HG03097 (cell line): ENCODE measurements at regions not wholly inside any gene's neighbourhood (a gene's known extent, or its start where the extent isn't known, plus 50 kb on each side); places are given as distances from the start of the nearest gene placed in this dataset.
A peak's percentile ranks its signal among the peaks of the same experiment; 100 is the strongest.
"Not testable (repeated sequence)": the region's sequence is repeated elsewhere in the genome, so short reads cannot be mapped to it uniquely, and the experiment has no call there.

Source experiments
- ATAC-seq: cut with Tn5 transposase; IDR thresholded peaks from one replicate; pipeline ENCODE4 v1.9.1; 2021; ENCODE audit not compliant: unreplicated experiment, low FRiP score

GRCh38 chr9:104980039-104980654, 52.2 kb upstream of the ABCA1 start:
- ATAC-seq: no peak

DNA sequence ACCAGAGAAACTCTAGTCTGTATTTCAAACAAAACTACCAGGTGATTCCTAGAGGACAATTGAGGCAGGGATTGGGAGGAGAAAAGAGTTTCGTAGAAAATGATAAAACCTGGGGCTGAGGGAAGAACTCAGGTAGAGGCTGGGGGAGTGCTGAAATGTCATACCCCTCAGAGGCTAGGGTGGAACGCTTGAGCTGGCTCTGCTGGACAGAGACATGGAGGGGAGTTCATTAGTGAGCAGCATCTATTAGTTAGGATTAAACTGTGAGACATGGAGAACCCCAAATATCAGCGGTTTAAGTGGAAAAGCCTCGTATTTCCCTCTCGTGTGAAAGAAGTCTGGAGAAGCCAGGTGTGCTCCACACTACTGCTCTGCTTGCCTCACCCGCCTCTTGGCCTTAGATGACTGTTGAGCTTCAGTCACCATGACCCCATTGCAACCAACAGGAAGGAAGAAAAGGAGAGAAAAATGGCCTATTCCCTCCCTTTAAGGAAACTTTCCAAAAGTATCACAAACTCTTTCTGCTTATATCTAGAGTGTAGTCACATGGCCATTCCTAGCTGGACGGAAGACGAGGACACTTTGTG, 53.7 kb upstream of the ABCA1 start:
- ATAC-seq: no peak

- no peak for ATAC-seq
These were observed 54.6 kb upstream of the ABCA1 start for GRCh38 chr9:104982543-104982942.

GRCh38 chr9:104983491-104983890, 55.5 kb upstream of the ABCA1 start:
- ATAC-seq: no peak

- ATAC-seq: no peak
These were observed 56.2 kb upstream of the ABCA1 start for GRCh38 chr9:104984121-104984520.

GRCh38 chr9:104984542-104984941, 56.6 kb upstream of the ABCA1 start:
- ATAC-seq: no peak

GRCh38 chr9:104984948-104985347, 57.0 kb upstream of the ABCA1 start:
- ATAC-seq: no peak

DNA sequence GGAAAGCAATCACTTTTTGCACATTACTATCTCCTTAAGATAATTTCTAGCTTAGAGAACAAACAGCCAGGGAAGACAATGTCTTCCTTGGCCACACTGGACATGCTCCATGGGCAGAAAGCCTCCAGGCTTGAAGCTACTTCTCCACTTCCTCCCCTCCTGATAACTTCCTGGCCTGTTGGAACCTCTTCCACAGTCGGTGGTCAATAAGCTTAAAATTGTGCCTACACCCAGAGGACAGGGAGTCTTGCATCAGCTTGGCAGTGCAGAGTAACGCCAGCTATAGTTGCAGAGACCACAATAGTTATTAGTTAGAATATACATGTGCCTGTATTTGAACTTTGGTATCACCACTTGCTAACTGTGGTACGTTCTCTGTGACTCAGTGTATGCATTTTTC, 58.1 kb upstream of the ABCA1 start:
- no peak for ATAC-seq

DNA sequence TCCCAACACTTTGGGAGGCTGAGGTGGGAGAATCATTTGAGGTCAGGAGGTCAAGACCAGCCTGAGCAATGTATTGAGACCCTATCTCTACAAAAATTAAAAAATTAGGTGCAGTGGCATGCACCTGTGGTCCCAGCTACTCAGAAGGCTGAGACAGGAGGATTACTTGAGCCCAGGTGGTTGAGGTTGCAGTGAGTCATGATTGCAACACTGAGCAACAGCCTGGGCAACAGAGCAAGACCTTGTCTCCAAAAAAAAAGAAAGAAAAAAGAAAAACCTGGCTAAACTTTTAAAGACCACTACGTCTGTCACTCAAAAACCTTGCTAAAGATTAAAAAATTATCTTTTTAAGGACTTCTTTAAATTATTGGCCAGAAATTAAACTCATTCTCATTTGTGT, 59.8 kb upstream of the ABCA1 start:
- no peak for ATAC-seq

GRCh38 chr9:104988539-104988938, 60.6 kb upstream of the ABCA1 start:
- no peak for ATAC-seq

DNA sequence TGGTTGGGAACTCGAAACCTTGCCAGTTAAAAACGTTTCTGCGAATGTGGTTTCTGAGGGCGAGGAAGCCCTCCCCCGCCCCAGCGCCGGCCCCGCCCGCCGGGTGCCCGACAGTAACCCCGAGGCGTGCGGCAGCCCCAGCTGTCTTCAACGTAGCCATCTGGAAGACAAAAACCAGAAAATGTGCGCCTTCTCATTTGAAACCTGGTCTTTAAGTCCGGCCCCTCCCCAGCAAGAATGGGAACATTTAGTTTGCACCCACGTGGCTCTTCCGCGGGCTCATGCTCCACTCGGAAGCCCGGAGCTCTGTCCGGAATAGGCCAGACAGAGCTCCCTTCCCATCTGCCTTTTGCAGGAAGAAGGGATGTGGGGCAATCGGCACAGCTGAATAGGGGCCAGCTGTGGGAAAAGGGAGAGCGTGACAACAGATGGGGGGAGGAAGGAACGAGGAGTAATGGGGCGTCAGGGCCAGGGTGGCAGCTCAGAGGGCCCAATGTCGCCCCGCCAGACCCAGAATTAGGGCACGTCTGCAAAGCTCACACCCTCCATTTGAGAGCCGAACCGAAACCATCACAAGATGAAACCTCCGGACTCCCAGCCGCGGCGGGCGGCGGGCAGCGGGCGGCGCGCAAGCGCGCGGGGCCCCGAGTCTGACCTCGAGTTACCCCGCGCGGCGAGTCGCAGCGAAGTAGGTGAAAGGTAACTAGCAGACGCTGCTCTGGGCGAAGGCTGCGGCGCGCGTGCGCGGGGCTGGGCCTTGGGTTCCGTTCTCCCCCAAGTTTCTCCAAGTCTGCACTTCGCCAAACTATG, 63.4 kb upstream of the ABCA1 start:
- peak; percentile 78 for ATAC-seq

GRCh38 chr9:104992659-104993058, 64.7 kb upstream of the ABCA1 start:
- ATAC-seq: no peak

DNA sequence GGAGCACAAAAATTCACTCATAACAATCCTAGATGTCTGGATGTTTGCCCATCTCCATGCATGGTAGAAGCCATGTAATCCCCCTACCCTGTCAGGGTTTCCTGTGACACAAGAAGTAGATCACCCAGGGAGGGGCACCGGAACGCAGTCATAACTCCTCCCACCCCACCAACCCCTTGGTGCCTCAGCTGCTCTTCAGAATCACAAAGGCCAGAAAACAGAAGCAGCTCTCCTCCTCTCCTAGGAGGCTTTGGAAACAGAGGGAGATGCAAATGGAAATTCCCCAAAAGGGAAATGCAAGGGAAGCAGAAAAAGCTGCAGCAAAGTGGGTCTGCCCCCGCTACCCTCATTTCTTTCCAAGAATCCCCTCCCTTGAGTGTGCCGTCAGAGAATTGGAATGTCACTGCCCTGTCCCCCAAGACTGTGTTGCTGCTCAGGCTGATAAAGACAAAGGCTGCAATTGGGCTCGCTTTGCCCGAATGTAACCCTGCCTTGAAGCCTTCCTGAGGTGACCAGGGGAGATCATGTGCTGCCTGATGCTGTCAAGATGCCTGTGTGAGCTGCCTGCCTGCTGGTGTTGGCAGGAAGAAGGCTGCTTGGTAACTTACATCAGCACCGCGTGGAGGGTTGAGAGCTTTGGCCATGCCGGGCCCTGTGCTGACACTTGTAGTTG, 65.5 kb upstream of the ABCA1 start:
- no peak for ATAC-seq

DNA sequence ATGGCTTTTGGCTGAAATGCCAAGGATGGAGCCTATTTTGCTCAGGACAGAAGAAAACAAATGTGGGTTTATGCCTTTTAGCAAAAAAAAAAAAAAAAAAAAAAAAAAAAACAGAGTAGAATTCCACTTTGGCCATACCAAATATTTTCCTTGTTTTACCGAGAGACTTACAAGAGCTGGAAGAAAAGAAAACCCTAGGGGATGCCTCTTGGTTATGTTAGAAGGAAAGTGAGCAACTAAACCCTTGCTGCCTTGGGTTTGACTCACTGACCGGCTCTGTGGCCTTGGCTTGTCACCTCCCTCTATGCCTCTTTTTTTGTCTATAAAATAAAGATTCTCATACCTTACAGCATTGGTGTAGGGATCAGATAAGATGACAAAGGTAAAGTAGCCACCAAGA, 69.6 kb upstream of the ABCA1 start:
- ATAC-seq: no peak

DNA sequence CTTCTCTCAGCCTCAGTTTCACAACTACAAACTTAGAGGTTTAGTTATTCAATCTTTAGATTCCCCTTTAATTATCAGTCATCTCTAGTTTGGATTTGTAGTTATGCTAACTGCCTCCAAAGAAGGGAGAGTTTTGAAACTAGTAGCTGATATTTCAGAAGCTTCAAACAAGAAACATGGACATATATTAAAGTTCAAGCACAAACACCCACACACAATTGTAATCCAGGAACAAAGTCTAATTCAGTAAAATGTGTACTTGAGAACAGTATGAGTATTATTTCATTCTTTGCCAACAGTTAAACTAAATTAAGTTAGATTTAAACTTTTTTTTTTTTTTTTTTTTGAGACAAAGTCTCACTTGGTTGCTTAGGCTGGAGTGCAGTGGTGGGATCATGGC, 71.2 kb upstream of the ABCA1 start:
- no peak for ATAC-seq

DNA sequence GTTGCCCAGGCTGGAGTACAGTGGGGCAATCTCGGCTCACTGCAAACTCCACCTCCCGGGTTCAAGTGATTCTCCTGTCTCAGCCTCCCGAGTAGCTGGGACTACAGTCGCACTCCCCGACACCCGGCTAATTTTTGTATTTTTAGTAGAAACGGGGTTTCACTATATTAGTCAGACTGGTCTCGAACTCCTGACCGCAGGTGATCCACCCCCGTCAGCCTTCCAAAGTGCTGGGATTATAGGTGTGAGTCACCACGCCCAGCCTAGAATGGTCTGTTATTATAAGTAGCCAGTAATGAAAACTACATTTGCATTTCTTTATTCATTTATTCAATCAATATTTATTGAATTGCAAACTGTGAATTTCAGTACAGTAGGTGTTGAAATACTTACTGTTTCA, 72.6 kb upstream of the ABCA1 start:
- not testable (repeated sequence) for ATAC-seq

- ATAC-seq: no peak
These were observed 76.6 kb upstream of the ABCA1 start for GRCh38 chr9:105004466-105005090.

- ATAC-seq: no peak
These were observed 77.2 kb upstream of the ABCA1 start for GRCh38 chr9:105005186-105005585.

GRCh38 chr9:105006514-105006913, 78.6 kb upstream of the ABCA1 start:
- ATAC-seq: no peak

GRCh38 chr9:105007143-105007542, 79.2 kb upstream of the ABCA1 start:
- ATAC-seq: no peak

DNA sequence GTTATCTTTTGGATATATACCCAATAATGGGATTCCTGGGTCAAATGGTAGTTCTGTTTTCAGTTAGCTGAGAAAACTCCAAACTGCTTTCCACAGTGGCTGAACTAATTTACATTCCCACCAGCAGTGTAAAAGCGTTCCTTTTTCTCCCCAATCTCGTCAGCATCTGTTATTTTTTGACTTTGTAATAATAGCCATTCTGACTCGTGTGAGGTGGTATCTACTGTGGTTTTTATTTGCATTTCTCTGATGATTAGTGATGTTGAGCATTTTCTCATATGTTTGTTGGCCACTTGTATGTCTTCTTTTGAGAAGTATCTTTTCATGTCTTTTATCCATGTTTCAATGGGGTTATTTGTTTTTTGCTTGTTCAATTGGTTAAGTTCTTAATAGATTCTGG, 82.1 kb upstream of the ABCA1 start:
- not testable (repeated sequence) for ATAC-seq
